Fibroblast of villous mesenchyme (primary cell): ENCODE measurements at regions not wholly inside any gene's neighbourhood (a gene's known extent, or its start where the extent isn't known, plus 50 kb on each side); places are given as distances from the start of the nearest gene placed in this dataset.

Source experiments
- DNase-seq: peaks from one replicate; pipeline ENCODE4 v3.0.0-alpha.2; 2010; ENCODE audit warnings: low read depth
- H3K4me3 ChIP-seq: 2 replicates; pipeline ENCODE4 v1.5.1; 2011; ENCODE audit warnings: low read depth, mild to moderate bottlenecking, low read length
- TF ChIP-seq, protein P1 (sequence below): IDR thresholded peaks from 2 replicates; pipeline ENCODE4 v1.5.1; 2012; ENCODE audit warnings: low read depth, mild to moderate bottlenecking, low read length; ENCODE audit not compliant: insufficient read depth

DNA sequence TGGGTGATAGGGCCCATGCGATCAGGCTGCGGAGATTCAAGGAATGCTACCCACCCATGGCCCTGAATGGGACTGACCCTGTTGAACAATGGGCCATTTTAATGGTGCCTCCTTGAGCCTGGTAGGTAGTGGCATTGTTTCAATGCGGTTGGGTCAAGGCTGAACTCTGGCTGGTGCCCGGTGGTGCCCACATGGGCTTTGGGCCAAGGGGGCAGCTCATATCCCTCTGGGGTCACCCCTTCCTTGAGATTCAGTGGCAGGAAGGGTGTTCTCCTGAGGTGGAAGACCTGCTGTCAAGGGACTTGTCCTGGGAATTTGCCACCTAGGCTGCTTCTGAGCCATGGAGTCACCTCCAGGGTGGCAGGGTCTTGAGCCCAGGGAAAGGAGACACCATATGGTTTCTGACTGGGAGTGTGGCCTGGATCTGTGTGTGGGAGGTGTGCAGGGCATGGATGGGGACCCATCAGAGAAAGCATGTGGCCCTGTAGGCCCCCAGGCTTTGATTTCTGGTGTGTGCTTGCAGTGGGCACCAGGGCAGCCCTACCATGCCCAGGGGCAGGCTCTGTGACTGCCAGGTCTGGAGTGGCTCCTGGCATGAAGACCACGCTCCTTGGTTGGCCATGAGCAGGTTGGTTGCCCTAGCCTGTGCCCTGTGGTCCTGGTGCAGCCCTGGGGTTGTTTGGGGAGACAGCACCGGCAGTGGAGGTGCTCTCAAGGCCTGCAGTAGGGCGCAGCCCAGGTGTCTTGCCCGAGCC is 199.9 kb downstream of the UBE3A start:
- DNase-seq = no peak
- H3K4me3 ChIP-seq = no peak overlapping the region
- TF ChIP-seq, protein P1, sequence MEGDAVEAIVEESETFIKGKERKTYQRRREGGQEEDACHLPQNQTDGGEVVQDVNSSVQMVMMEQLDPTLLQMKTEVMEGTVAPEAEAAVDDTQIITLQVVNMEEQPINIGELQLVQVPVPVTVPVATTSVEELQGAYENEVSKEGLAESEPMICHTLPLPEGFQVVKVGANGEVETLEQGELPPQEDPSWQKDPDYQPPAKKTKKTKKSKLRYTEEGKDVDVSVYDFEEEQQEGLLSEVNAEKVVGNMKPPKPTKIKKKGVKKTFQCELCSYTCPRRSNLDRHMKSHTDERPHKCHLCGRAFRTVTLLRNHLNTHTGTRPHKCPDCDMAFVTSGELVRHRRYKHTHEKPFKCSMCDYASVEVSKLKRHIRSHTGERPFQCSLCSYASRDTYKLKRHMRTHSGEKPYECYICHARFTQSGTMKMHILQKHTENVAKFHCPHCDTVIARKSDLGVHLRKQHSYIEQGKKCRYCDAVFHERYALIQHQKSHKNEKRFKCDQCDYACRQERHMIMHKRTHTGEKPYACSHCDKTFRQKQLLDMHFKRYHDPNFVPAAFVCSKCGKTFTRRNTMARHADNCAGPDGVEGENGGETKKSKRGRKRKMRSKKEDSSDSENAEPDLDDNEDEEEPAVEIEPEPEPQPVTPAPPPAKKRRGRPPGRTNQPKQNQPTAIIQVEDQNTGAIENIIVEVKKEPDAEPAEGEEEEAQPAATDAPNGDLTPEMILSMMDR = no peak

DNA sequence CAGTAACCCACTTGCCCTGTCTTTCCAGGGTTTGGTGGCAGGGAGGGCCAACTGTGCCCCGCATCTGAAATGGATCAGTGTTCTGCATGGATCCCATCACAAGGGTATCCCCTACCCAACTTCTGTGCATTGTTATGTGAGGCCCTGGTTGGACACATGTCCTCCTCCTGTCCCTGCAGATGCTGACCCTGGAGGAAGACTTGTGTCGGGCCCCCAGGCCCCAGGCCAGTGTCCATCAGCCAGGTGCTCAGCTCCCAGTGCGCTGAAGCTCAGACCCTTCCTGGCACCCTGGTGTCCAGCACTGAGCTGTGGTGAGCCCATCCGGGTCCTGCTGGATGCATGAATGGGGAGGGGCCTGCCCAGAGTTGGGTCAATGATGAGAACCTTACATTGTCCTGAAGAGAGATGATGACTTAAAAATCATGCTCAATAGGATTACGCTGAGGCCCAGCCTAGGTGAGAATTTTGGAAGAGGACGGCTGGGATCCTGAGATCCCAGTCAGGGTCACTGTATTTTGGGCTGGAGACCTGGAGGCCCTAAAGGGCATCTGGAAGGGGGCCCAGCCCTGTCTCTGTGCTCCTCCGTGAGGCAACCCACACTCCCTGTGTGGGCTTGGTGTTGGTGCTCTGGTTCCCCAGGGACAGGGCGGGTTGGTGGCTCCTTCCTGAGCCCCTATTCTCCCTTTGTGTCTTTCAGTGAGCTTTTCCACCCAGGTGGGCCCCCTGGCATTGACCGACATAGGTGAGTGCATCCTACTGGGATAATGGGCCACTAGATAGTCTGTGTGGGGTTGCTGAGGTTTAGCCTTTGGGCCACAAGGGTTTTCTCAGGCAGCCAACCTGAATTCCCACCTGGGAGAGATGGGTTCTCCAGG is 199.1 kb downstream of the UBE3A start:
- TF ChIP-seq, protein P1 = no peak
- H3K4me3 ChIP-seq = no peak overlapping the region
- DNase-seq = no peak

DNA sequence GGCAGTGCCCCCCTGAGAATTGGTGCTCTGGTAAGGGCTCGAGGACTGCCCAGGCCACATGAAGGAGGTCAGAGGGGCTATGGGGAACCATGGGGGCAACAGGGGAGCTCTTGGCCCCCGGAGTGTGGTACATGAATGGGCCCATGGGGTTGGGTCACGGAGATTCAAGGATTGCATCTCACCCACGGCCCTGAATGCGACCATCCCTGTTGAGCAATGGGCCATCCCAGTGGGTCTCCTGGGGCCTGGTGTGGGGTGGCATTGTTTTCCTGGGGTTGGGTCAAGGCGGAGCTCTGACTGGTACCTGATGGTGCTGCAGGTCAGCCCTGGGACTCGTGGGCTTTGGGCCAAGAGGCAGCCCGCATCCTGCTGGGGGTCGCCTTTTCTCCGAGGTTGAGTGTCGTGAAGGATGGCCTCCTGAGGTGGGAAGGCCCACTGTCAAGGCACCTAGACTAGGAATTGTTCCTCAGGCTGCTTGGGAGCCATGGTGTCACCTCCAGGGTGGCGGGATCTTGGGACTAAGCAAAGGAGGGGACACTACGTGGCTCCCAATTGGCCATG is 198.3 kb downstream of the UBE3A start:
- DNase-seq = no peak
- H3K4me3 ChIP-seq = no peak overlapping the region
- TF ChIP-seq, protein P1 = no peak

DNA sequence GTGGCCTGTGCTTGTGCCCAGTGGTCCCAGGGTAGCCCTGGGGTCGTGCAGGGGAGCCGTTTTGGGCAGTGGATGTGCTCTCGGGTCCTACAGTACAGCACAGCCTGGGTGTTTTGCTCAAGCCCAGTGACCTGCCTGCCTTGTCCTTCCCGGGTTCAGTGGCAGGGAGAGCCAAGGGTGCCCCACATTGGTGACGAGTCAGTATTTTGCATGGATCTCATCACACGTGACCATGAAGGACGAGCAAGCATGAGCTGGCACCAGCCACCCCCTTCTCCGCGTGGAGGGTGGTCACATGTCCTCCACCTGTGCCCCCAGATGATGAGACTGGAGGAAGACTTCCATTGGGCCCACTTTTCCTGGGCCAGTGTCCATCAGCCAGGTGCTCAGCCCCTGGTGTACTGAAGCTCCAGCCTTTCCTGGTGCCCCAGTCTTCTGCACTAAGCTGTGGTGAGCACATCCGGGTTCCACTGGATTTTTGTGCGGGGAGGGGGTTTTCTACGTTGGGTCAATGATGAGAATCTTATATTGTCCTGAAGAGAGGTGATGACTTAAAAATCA is 197.5 kb downstream of the UBE3A start:
- no peak for DNase-seq
- H3K4me3 ChIP-seq = no peak overlapping the region
- TF ChIP-seq, protein P1 = no peak

DNA sequence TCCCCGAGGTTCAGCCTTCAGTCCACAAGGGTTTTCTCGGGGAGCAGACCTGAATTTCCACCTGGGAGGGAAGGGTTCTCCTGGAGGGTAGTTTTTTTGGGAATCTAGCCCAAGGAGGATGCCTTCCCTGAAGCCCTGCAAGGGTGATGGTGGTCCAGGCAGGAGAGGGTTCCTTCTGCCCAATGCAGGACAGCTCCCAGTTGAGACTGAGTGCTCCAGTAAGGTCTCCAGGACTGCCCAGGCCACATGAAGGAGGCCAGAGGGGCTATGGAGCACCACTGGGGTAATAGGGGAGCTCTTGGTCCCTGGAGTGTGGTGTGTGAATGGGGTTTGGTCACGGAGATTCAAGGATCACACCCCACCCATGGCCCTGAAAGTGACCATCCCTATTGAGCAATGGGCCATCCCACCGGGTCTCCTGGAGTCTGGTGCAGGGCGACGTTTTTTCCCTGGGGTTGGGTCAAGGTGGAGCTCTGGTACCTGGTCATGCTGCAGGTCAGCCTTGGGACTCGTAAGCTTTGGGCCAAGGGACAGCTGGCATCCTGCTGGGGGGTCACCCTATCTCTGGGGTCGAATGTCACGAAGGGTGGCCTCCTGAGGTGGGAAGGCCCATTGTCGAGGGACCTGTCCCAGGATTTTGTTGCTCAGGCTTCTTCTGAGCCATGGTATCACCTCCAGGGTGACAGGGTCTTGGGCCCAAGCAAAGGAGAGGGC is 196.5 kb downstream of the UBE3A start:
- no peak for DNase-seq
- H3K4me3 ChIP-seq = no peak overlapping the region
- TF ChIP-seq, protein P1 = no peak
